ENCODE measurements at regions not wholly inside any gene's neighbourhood (a gene's known extent, or its start where the extent isn't known, plus 50 kb on each side); places are given as distances from the start of the nearest gene placed in this dataset.

DNA sequence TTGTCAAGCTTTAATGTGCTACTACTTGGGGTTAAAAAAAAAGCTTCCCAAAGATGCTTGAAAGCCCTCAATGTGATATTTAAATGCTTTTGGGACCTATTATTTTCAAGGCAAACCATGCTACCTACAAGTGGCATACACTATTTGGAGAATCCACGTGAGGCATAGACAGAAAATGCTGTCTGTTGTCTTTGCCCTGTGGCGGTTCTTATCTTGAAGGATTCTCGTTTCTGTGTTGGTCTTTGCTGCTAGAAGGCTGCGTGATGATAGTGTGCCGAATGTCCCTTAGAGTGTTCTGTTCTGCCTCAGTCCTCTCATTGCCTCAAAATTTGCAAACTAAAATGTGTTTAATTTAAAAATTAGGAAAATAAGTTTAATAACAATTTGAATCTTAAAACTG, 356.2 kb upstream of the RARB start:
- Histone ChIP-seq H3K36me3 (ENCODE audit: insufficient read depth, low read length) (no peaks in the 10 kb centered on the region), H2AFZ (ENCODE audit: low read depth, low read length) (no peak overlapping the region), H3K79me2 (replicated peaks; ENCODE audit: insufficient read depth, low read length) (no peaks in the 10 kb centered on the region), H3K27me3 (ENCODE audit: insufficient read depth, low read depth, low read length) (no peaks in the 10 kb centered on the region), H3K9ac (ENCODE audit: low read length) (no peak overlapping the region), H4K20me1 (ENCODE audit: insufficient read depth) (no peaks in the 10 kb centered on the region), H3K9me2 (ENCODE audit: insufficient read depth, low read length) (no peaks in the 10 kb centered on the region), H3K27ac (ENCODE audit: low read length) (no peak overlapping the region), H3F3A (ENCODE audit: insufficient read depth, low read length, poor library complexity, severe bottlenecking) (no peaks in the 10 kb centered on the region), H3K4me3 (ENCODE audit: low read length) (no peak overlapping the region), H3K9me3 (ENCODE audit: low read length) (no peaks in the 10 kb centered on the region), H3K4me2 (ENCODE audit: low read length) (no peak overlapping the region)
- TF ChIP-seq EP300 (conservative IDR thresholded peaks at IDR 0.05; ENCODE audit: poor library complexity, severe bottlenecking), result no peak
- TF ChIP-seq MXI1 (conservative IDR thresholded peaks at IDR 0.05; ENCODE audit: poor library complexity, severe bottlenecking), result no peak

DNA sequence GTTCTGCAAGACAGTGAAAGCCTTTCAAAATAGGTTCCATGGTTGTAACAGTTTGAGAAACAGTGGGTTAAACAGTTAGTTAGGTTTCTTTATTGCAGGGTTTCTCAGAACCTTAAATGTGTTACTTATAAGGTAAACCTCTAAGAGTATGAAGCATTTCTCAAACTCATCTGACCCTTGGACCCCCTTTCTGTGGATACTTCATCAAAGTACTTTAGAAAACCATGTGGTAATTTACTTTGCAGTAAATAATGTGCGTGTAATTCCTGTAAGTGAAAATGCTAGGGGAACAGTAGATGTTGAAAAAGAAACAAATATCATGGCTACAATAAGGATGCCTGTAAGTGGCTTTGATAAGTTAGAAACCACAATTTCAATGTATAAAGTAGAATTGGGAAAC, 354.6 kb upstream of the RARB start:
- TF ChIP-seq, protein P1, sequence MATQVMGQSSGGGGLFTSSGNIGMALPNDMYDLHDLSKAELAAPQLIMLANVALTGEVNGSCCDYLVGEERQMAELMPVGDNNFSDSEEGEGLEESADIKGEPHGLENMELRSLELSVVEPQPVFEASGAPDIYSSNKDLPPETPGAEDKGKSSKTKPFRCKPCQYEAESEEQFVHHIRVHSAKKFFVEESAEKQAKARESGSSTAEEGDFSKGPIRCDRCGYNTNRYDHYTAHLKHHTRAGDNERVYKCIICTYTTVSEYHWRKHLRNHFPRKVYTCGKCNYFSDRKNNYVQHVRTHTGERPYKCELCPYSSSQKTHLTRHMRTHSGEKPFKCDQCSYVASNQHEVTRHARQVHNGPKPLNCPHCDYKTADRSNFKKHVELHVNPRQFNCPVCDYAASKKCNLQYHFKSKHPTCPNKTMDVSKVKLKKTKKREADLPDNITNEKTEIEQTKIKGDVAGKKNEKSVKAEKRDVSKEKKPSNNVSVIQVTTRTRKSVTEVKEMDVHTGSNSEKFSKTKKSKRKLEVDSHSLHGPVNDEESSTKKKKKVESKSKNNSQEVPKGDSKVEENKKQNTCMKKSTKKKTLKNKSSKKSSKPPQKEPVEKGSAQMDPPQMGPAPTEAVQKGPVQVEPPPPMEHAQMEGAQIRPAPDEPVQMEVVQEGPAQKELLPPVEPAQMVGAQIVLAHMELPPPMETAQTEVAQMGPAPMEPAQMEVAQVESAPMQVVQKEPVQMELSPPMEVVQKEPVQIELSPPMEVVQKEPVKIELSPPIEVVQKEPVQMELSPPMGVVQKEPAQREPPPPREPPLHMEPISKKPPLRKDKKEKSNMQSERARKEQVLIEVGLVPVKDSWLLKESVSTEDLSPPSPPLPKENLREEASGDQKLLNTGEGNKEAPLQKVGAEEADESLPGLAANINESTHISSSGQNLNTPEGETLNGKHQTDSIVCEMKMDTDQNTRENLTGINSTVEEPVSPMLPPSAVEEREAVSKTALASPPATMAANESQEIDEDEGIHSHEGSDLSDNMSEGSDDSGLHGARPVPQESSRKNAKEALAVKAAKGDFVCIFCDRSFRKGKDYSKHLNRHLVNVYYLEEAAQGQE (IDR thresholded peaks at IDR 0.05; ENCODE audit: borderline replicate concordance), result no peak
- TF ChIP-seq SMC3 (conservative IDR thresholded peaks at IDR 0.05; ENCODE audit: poor library complexity), result no peak
- H3K9me3 ChIP-seq (ENCODE audit: low read length), result no peaks in the 10 kb centered on the region

DNA sequence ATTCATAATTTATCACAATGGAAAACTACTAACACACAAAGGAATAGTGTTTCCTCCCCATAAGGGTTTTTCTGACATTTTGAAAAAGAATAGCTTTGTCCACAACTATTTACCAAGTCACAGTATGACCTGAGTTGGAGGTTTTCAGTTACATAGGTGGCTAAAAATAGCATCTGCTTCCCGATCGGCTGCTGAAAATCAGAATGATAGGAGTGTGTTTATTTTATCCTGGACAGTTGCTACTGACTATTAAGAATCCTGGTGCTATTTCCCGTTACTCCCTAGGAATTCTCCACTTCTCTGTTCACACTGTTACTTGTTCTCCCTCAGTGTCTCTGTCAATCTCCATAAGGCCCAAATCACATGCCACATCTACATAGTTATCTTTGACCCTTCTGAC, 353.9 kb upstream of the RARB start:
- H3K9ac ChIP-seq (ENCODE audit: low read length), result no peak overlapping the region
- no peaks in the 10 kb centered on the region for H4K20me1 ChIP-seq (ENCODE audit: insufficient read depth)
- no peaks in the 10 kb centered on the region for H3F3A ChIP-seq (ENCODE audit: insufficient read depth, low read length, poor library complexity, severe bottlenecking)
- H2AFZ ChIP-seq (ENCODE audit: low read depth, low read length), result no peak overlapping the region
- no peaks in the 10 kb centered on the region for H3K9me2 ChIP-seq (ENCODE audit: insufficient read depth, low read length)
- no peaks in the 10 kb centered on the region for H3K9me3 ChIP-seq (ENCODE audit: low read length)
- H3K27ac ChIP-seq (ENCODE audit: low read length), result no peak overlapping the region
- no peak overlapping the region for H3K4me2 ChIP-seq (ENCODE audit: low read length)
- H3K27me3 ChIP-seq (ENCODE audit: insufficient read depth, low read depth, low read length), result no peaks in the 10 kb centered on the region
- H3K36me3 ChIP-seq (ENCODE audit: insufficient read depth, low read length), result no peaks in the 10 kb centered on the region
- H3K79me2 ChIP-seq (replicated peaks; ENCODE audit: insufficient read depth, low read length), result no peaks in the 10 kb centered on the region
- no peak for TF ChIP-seq POLR2AphosphoS5 (IDR thresholded peaks at IDR 0.05)
- TF ChIP-seq EP300 (conservative IDR thresholded peaks at IDR 0.05; ENCODE audit: poor library complexity, severe bottlenecking), result no peak
- no peak for TF ChIP-seq TAF1 (IDR thresholded peaks at IDR 0.05; ENCODE audit: low read depth)
- no peak for TF ChIP-seq SMC3 (conservative IDR thresholded peaks at IDR 0.05; ENCODE audit: poor library complexity)
- TF ChIP-seq, protein P1 (IDR thresholded peaks at IDR 0.05; ENCODE audit: borderline replicate concordance), result peak; percentile 28
- TF ChIP-seq MXI1 (conservative IDR thresholded peaks at IDR 0.05; ENCODE audit: poor library complexity, severe bottlenecking), result no peak
- TF ChIP-seq, protein P2, sequence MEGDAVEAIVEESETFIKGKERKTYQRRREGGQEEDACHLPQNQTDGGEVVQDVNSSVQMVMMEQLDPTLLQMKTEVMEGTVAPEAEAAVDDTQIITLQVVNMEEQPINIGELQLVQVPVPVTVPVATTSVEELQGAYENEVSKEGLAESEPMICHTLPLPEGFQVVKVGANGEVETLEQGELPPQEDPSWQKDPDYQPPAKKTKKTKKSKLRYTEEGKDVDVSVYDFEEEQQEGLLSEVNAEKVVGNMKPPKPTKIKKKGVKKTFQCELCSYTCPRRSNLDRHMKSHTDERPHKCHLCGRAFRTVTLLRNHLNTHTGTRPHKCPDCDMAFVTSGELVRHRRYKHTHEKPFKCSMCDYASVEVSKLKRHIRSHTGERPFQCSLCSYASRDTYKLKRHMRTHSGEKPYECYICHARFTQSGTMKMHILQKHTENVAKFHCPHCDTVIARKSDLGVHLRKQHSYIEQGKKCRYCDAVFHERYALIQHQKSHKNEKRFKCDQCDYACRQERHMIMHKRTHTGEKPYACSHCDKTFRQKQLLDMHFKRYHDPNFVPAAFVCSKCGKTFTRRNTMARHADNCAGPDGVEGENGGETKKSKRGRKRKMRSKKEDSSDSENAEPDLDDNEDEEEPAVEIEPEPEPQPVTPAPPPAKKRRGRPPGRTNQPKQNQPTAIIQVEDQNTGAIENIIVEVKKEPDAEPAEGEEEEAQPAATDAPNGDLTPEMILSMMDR (IDR thresholded peaks at IDR 0.05; ENCODE audit: poor library complexity, severe bottlenecking), result no peak
- H3K4me3 ChIP-seq (ENCODE audit: low read length), result no peak overlapping the region

More for the DNA sequence above, 354.6 kb upstream of the RARB start:
- H3F3A ChIP-seq (ENCODE audit: insufficient read depth, low read length, poor library complexity, severe bottlenecking), result no peaks in the 10 kb centered on the region
- no peaks in the 10 kb centered on the region for H3K79me2 ChIP-seq (replicated peaks; ENCODE audit: insufficient read depth, low read length)
- no peaks in the 10 kb centered on the region for H4K20me1 ChIP-seq (ENCODE audit: insufficient read depth)
- H2AFZ ChIP-seq (ENCODE audit: low read depth, low read length), result no peak overlapping the region
- no peak overlapping the region for H3K4me3 ChIP-seq (ENCODE audit: low read length)
- no peaks in the 10 kb centered on the region for H3K9me2 ChIP-seq (ENCODE audit: insufficient read depth, low read length)
- H3K4me2 ChIP-seq (ENCODE audit: low read length), result no peak overlapping the region
- no peak overlapping the region for H3K9ac ChIP-seq (ENCODE audit: low read length)
- H3K36me3 ChIP-seq (ENCODE audit: insufficient read depth, low read length), result no peaks in the 10 kb centered on the region
- no peak overlapping the region for H3K27ac ChIP-seq (ENCODE audit: low read length)
- no peaks in the 10 kb centered on the region for H3K27me3 ChIP-seq (ENCODE audit: insufficient read depth, low read depth, low read length)
